HTR-8/SVneo (cell line): ENCODE measurements at regions not wholly inside any gene's neighbourhood (a gene's known extent, or its start where the extent isn't known, plus 50 kb on each side); places are given as distances from the start of the nearest gene placed in this dataset.

Experiments
- DNase-seq: peaks from one replicate; pipeline ENCODE4 v3.0.0; 2011; ENCODE audit warnings: low spot score, mixed read lengths; ENCODE audit not compliant: insufficient read length
- FAIRE-seq: peaks from 2 replicates; lab custom pipeline; 2011; peaks lifted over from hg19 to GRCh38; lab: Jason Lieb, UNC

GRCh38 chr5:73375949-73376348, 72.6 kb downstream of the FOXD1 start:
- DNase-seq (no peak), FAIRE-seq (peak; percentile 48)

DNA sequence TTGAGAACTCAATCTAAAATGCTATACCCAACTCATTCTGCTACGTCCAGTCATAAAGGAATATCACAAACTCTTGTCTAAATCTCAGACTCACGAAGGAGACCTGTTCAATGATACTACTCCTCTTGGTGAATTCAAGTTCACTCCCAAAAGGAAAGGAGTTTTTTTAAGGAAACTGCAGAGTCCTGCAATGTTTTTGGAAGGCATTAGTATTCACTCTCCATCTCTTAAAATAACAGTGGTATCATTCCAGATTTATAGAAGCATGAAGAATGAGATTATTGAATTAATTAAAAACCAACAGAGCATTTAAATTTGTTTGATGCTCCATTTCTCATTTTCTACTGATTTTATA, 73.4 kb downstream of the FOXD1 start:
- FAIRE-seq (no peak), DNase-seq (no peak)

DNA sequence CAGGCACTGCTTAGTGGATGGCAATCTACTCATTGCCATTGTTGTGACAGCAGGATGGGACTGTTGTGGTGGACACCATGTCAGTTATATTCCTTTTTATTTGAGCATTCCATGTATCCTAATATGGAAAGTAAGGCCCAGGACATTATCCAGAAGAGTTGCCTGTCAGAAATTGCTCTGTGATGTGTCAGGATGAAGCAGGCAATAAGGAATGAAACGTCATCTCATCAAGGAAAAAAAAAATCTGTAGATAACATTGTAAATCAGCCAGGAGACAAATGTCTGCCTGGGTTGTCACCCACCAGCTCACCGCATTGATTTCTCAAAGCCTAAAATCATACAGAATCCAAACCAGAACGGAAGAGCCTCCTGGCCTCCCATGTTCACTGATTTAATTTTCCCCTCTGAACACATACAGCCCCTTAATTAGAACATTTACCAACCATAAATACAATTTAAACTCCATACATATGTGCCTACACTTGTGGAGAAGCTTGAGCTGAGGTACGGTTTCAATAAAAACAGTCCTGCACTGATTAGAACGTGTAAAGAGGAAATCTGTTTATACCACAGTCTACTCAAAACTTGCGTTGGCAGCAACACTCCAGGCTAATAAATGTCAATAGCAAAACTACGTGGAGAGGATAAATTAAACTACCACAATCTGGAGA, 73.9 kb downstream of the FOXD1 start:
- FAIRE-seq (peak; percentile 20), DNase-seq (peak; percentile 45)

GRCh38 chr5:73373814-73374510, 74.6 kb downstream of the FOXD1 start:
- DNase-seq (no peak), FAIRE-seq (peak; percentile 83)

DNA sequence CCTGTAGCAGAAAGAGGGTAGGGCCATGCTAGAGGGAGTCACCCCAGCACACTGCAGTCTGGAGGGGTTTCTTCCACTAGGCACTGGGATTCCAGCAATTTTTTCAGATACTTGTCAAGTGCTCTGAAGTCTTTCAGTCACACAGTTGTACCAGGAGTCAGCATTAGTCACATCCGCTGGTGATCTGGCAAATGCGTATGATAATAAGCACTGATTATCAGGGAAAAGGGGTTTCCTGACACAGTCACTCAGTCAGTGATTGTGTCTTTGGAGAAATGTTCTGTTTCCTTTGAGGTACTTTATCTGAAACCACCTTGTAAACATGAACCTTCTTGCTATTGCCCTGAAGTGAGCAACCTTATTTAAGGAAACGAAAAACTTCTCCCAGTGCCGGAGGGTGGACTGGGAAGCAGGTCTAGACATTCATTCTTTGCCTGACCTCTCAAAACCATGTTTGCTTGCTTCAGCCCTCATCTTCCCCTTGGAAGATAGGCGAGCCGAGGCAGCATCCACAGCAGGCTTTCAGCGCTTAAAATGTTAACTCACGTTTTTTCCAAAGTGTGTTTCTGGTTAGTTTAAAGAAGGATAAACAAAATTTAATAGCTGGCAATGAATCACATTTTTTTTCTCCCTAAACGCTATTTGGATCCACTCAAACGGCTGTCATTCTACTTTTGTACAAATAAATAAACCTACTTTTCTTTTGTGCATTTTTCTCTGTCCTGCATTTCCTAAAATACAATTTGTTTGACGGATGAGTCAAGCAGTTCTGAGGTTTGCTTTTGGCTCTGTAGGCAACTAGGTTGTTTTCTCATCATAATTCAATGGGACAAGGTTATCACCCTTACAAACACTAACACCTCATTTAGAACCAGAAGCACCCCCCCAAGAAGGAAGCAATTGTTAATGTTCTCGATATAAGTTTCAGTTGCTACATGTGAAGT, 77.7 kb downstream of the FOXD1 start:
- DNase-seq (peak; percentile 82), FAIRE-seq (peak; percentile 92)

- FAIRE-seq: no peak
Observed at GRCh38 chr5:73370095-73370494, 78.5 kb downstream of the FOXD1 start.

GRCh38 chr5:73369278-73369677, 79.3 kb downstream of the FOXD1 start:
- DNase-seq (no peak), FAIRE-seq (no peak)

More at GRCh38 chr5:73370095-73370494, 78.5 kb downstream of the FOXD1 start:
- DNase-seq: no peak

- DNase-seq (no peak), FAIRE-seq (no peak)
Observed at GRCh38 chr5:73367650-73368049, 80.9 kb downstream of the FOXD1 start.

- FAIRE-seq: no peak
Observed at GRCh38 chr5:73365990-73366667, 82.4 kb downstream of the FOXD1 start.

GRCh38 chr5:73365301-73365853, 83.2 kb downstream of the FOXD1 start:
- FAIRE-seq (no peak), DNase-seq (no peak)

More at GRCh38 chr5:73365990-73366667, 82.4 kb downstream of the FOXD1 start:
- DNase-seq: no peak

GRCh38 chr5:73363911-73364730, 84.5 kb downstream of the FOXD1 start:
- no peak for FAIRE-seq
- DNase-seq: no peak

DNA sequence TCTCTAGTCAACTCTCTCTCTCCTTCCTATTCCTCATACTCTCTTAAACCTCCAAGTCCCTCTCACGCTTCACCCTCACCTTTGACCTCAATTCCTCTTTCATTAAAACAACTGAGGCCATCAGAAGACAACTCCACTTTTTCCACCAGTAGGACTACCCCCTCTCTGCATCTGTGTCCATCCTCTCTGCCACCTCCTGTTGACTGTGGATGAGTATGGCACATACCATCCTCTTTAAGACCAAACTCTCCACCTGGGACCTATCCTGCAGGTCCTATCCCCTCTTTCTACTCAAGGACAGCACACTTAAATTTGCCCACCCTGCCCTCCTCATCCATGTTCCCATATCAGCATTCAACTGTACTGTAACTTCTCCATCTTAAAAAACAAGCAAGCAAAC, 89.2 kb downstream of the FOXD1 start:
- FAIRE-seq: no peak

GRCh38 chr5:73358366-73358765, 90.2 kb downstream of the FOXD1 start:
- no peak for DNase-seq
- FAIRE-seq: no peak

More for the DNA sequence above, 89.2 kb downstream of the FOXD1 start:
- no peak for DNase-seq

- no peak for DNase-seq
- no peak for FAIRE-seq
Observed at GRCh38 chr5:73357576-73357975, 91.0 kb downstream of the FOXD1 start.

- DNase-seq: no peak
- peak; percentile 82 for FAIRE-seq
Observed at GRCh38 chr5:73355108-73355507, 93.5 kb downstream of the FOXD1 start.

GRCh38 chr5:73354406-73354805, 94.2 kb downstream of the FOXD1 start:
- FAIRE-seq: no peak
- DNase-seq: no peak

GRCh38 chr5:73352649-73353230, 95.8 kb downstream of the FOXD1 start:
- FAIRE-seq: no peak
- no peak for DNase-seq

DNA sequence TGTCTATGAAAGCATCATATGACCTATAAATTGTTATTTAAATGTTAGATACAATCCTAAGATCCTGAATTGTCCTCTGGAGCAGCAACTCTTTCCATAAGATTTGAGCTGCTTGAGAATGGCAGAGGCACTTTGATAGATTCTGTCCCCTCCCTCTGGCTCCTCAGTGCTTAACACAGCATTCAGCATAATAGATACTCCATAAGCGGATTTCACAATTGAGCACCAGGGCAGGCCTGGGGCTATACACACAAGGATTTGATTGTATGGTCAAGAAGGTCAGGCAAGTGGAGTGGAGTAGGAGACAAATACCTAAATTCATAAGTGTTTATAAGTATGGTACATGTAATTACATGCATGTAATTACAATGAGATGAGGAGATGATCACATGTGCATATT, 96.3 kb downstream of the FOXD1 start:
- DNase-seq: no peak
- FAIRE-seq: no peak

- no peak for DNase-seq
- FAIRE-seq: no peak
Observed at GRCh38 chr5:73351593-73351992, 97.0 kb downstream of the FOXD1 start.
